C4-2B (cell line): ENCODE measurements at regions not wholly inside any gene's neighbourhood (a gene's known extent, or its start where the extent isn't known, plus 50 kb on each side); places are given as distances from the start of the nearest gene placed in this dataset.

Experiments used
- CTCF ChIP-seq: fragments of 450-650 bp; conservative IDR thresholded peaks from 2 replicates; pipeline ENCODE4 v1.5.1; 2017; ENCODE audit warnings: mild to moderate bottlenecking
- ZFX ChIP-seq: fragments of 450-650 bp; IDR thresholded peaks from 2 replicates; pipeline ENCODE4 v1.6.1; 2017

GRCh38 chr22:47308886-47309285 is 546.4 kb downstream of the TBC1D22A start:
- TF ChIP-seq CTCF (no peak), ZFX (no peak)
